ENCODE measurements at regions not wholly inside any gene's neighbourhood (a gene's known extent, or its start where the extent isn't known, plus 50 kb on each side); places are given as distances from the start of the nearest gene placed in this dataset.

DNA sequence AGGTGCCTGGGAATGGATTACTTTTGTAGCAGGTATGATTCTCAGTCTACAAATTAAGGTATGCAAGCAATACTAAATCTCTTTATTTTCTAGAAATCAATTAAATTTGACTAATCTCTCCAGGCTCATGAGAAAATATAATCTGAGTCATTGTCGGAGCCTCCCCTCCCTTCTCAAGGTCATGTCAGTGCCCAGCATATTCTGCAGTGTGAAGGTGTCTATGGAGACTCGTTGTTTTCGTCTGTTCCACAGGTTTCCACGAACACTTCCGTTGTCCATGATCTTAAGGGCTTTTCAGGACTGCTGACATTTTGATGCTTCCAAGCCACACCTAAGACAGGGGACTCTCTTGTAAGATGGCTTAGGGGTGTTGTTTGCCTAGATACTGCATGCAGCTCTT lies 56.6 kb upstream of the SCOC start:
- Histone ChIP-seq H3K36me3 (ENCODE audit: control insufficient read depth, insufficient read depth, low read length) (no peaks in the 10 kb centered on the region), H3K9me3 (ENCODE audit: control insufficient read depth, insufficient read depth, low read length) (no peaks in the 10 kb centered on the region), H3K27me3 (ENCODE audit: control insufficient read depth, insufficient read depth, low read length) (peaks cover 17% of the 10 kb centered on the region), H3K27ac (ENCODE audit: low read length) (no peak overlapping the region), H3K4me3 (ENCODE audit: low read length) (no peak overlapping the region), H3K4me1 (ENCODE audit: control insufficient read depth, insufficient read depth, low read length) (peaks cover 2% of the 10 kb centered on the region; the same call in 1 of the 2 replicates)
- no CpG with 5 or more reads among the region's 5 CpGs for WGBS (ENCODE audit: insufficient coverage, insufficient read length)
- DNase-seq (ENCODE audit: low read depth, low spot score) = no peak

DNA sequence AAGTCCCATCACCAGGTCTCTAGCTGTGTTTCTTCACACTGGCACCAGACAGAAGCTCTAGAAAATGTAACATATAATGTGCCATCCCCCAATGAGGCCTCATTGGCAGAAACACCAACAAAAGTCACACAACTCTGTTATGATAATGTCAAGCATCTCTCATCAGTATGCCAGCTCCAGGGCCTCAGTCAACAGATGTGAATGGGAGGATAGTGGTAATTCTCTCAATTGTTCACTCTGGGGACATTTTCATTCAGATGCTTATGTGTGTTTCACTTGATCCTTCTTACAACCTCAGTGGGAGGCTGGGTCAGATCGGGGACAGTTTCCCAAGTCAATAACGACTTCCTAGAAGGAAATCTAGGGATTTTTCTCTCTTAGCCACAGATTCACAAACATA lies 57.5 kb upstream of the SCOC start:
- H3K27ac ChIP-seq (ENCODE audit: low read length) = no peak overlapping the region
- H3K9me3 ChIP-seq (ENCODE audit: control insufficient read depth, insufficient read depth, low read length) = no peaks in the 10 kb centered on the region
- peaks cover 17% of the 10 kb centered on the region for H3K27me3 ChIP-seq (ENCODE audit: control insufficient read depth, insufficient read depth, low read length)
- peaks cover 2% of the 10 kb centered on the region; the same call in 1 of the 2 replicates for H3K4me1 ChIP-seq (ENCODE audit: control insufficient read depth, insufficient read depth, low read length)
- no CpG with 5 or more reads among the region's 2 CpGs for WGBS (ENCODE audit: insufficient coverage, insufficient read length)
- H3K4me3 ChIP-seq (ENCODE audit: low read length) = no peak overlapping the region
- H3K36me3 ChIP-seq (ENCODE audit: control insufficient read depth, insufficient read depth, low read length) = no peaks in the 10 kb centered on the region
- DNase-seq (ENCODE audit: low read depth, low spot score) = peak; percentile 35

GRCh38 chr4:140315438-140315837 lies 58.0 kb upstream of the SCOC start:
- H3K4me3 ChIP-seq (ENCODE audit: low read length) = no peak overlapping the region
- H3K27ac ChIP-seq (ENCODE audit: low read length) = no peak overlapping the region
- peaks cover 2% of the 10 kb centered on the region; the same call in 1 of the 2 replicates for H3K4me1 ChIP-seq (ENCODE audit: control insufficient read depth, insufficient read depth, low read length)
- H3K36me3 ChIP-seq (ENCODE audit: control insufficient read depth, insufficient read depth, low read length) = no peaks in the 10 kb centered on the region
- H3K9me3 ChIP-seq (ENCODE audit: control insufficient read depth, insufficient read depth, low read length) = no peaks in the 10 kb centered on the region
- DNase-seq (ENCODE audit: low read depth, low spot score) = no peak
- H3K27me3 ChIP-seq (ENCODE audit: control insufficient read depth, insufficient read depth, low read length) = peaks cover 17% of the 10 kb centered on the region
- WGBS (ENCODE audit: insufficient coverage, insufficient read length) = no CpG with 5 or more reads among the region's 2 CpGs

DNA sequence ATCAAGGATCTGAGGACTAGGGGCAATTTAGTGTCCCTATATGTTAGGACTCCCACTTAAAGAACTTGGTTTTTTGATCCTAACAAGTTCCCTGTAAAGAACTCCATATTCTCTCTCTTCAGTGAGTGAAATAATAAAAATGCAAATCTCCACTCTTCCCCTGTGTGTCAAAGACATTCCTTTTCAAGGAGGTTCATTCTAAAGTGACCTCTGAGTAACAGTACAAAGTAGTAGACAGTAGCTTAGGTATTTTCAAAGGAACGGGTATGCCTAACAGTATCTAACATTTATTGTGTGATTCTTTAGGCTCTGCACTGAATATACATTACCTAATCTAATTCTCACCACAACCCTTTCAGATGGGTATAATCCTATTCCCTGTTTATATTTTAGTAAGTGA lies 58.4 kb upstream of the SCOC start:
- peaks cover 2% of the 10 kb centered on the region; the same call in 1 of the 2 replicates for H3K4me1 ChIP-seq (ENCODE audit: control insufficient read depth, insufficient read depth, low read length)
- peaks cover 17% of the 10 kb centered on the region for H3K27me3 ChIP-seq (ENCODE audit: control insufficient read depth, insufficient read depth, low read length)
- no CpG with 5 or more reads among the region's 1 CpG for WGBS (ENCODE audit: insufficient coverage, insufficient read length)
- H3K36me3 ChIP-seq (ENCODE audit: control insufficient read depth, insufficient read depth, low read length) = no peaks in the 10 kb centered on the region
- H3K27ac ChIP-seq (ENCODE audit: low read length) = no peak overlapping the region
- no peak for DNase-seq (ENCODE audit: low read depth, low spot score)
- H3K4me3 ChIP-seq (ENCODE audit: low read length) = no peak overlapping the region
- H3K9me3 ChIP-seq (ENCODE audit: control insufficient read depth, insufficient read depth, low read length) = no peaks in the 10 kb centered on the region

- Histone ChIP-seq H3K27me3 (ENCODE audit: control insufficient read depth, insufficient read depth, low read length) (peaks cover 17% of the 10 kb centered on the region), H3K9me3 (ENCODE audit: control insufficient read depth, insufficient read depth, low read length) (no peaks in the 10 kb centered on the region), H3K4me3 (ENCODE audit: low read length) (no peak overlapping the region), H3K36me3 (ENCODE audit: control insufficient read depth, insufficient read depth, low read length) (no peaks in the 10 kb centered on the region), H3K27ac (ENCODE audit: low read length) (no peak overlapping the region), H3K4me1 (ENCODE audit: control insufficient read depth, insufficient read depth, low read length) (peaks cover 2% of the 10 kb centered on the region; the same call in 1 of the 2 replicates)
- WGBS (ENCODE audit: insufficient coverage, insufficient read length) = no CpG with 5 or more reads among the region's 2 CpGs
- DNase-seq (ENCODE audit: low read depth, low spot score) = no peak
These were observed 61.3 kb upstream of the SCOC start for GRCh38 chr4:140312100-140312499.

GRCh38 chr4:140311257-140311835 lies 62.1 kb upstream of the SCOC start:
- Histone ChIP-seq H3K27me3 (ENCODE audit: control insufficient read depth, insufficient read depth, low read length) (peaks cover 14% of the 10 kb centered on the region), H3K36me3 (ENCODE audit: control insufficient read depth, insufficient read depth, low read length) (no peaks in the 10 kb centered on the region), H3K4me1 (ENCODE audit: control insufficient read depth, insufficient read depth, low read length) (peaks cover 2% of the 10 kb centered on the region; the same call in 1 of the 2 replicates), H3K9me3 (ENCODE audit: control insufficient read depth, insufficient read depth, low read length) (no peaks in the 10 kb centered on the region), H3K4me3 (ENCODE audit: low read length) (no peak overlapping the region), H3K27ac (ENCODE audit: low read length) (no peak overlapping the region)
- no peak for DNase-seq (ENCODE audit: low read depth, low spot score)

DNA sequence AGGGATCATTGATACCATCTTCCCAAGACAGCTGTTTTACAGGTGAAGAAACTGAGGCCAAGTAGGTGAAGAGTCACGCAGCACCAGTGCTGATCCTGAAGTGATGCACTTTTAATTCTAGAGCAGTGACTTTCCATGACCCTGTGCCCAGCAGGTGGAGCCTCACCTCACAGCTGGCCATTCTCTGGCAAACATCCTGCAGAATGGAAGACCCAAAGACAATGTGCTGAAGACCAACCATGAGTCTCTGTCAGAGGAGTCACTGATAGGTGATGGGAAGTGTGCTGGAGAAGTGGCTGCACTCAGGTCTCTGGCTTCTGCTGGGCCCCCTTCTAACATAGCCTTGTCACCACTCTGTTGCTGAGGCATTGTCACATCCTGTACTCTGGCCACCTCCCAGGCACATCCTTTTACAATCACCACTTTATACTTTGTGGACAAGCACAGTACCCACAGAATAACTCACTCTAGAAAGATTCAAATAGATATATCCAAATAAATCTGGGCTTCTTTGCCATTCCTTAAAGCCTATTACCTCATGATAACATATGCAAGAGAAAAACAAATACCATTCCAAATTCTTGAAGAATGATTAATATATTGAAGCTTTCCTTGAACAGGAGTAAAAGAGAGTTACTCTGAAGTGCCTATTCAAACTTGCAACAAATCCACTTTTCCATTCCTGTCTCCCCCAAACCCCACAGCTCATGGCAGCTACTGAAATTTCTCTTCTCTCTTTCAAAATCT lies 64.1 kb upstream of the SCOC start:
- no peak overlapping the region for H3K4me3 ChIP-seq (ENCODE audit: low read length)
- WGBS (ENCODE audit: insufficient coverage, insufficient read length) = no CpG with 5 or more reads among the region's 1 CpG
- H3K4me1 ChIP-seq (ENCODE audit: control insufficient read depth, insufficient read depth, low read length) = no peaks in the 10 kb centered on the region
- no peak overlapping the region for H3K27ac ChIP-seq (ENCODE audit: low read length)
- H3K36me3 ChIP-seq (ENCODE audit: control insufficient read depth, insufficient read depth, low read length) = no peaks in the 10 kb centered on the region
- DNase-seq (ENCODE audit: low read depth, low spot score) = no peak
- H3K9me3 ChIP-seq (ENCODE audit: control insufficient read depth, insufficient read depth, low read length) = no peaks in the 10 kb centered on the region
- peaks cover 6% of the 10 kb centered on the region for H3K27me3 ChIP-seq (ENCODE audit: control insufficient read depth, insufficient read depth, low read length)

DNA sequence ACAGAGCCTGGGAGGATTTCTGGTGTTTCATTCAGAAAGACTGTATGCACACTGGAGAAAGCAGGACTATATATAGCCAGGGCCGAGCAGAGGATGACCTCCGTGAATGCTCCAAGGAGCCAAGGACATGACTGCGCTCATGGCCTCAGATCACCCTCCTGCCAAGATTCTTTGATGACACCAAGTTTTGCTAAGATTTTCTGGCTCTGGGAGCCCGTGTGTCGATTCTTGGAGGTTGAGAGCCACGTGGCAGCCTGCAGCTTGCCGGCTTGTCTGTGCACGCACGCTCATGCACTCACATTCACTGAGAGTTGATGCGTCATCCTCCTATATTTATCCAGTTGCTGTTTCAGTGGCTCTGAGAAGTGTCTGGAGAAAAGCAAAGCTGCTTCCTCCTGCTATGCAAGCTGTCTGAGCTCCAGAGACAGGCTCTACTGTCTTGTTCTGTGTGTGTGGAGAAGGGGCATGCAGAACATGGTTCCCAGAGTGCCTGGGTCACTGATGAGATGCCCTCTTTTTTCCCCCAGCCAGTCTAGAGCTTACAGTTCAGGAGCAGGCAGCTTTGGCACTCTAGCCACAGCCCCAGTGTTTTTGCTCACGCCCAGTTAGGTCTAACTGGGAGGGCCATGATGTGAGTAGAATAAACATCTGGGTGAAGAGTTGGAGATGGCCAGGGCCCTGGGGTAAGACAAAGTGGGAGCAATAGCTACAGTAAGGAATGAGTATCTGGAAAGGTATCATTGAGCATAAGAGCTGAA lies 64.9 kb upstream of the SCOC start:
- Histone ChIP-seq H3K27me3 (ENCODE audit: control insufficient read depth, insufficient read depth, low read length) (peaks cover 2% of the 10 kb centered on the region), H3K36me3 (ENCODE audit: control insufficient read depth, insufficient read depth, low read length) (no peaks in the 10 kb centered on the region), H3K9me3 (ENCODE audit: control insufficient read depth, insufficient read depth, low read length) (no peaks in the 10 kb centered on the region), H3K4me3 (ENCODE audit: low read length) (no peak overlapping the region), H3K4me1 (ENCODE audit: control insufficient read depth, insufficient read depth, low read length) (no peaks in the 10 kb centered on the region), H3K27ac (ENCODE audit: low read length) (no peak overlapping the region)
- WGBS (ENCODE audit: insufficient coverage, insufficient read length) = no CpG with 5 or more reads among the region's 11 CpGs
- DNase-seq (ENCODE audit: low read depth, low spot score) = no peak

GRCh38 chr4:140305053-140305452 lies 68.4 kb upstream of the SCOC start:
- WGBS (ENCODE audit: insufficient coverage, insufficient read length) = no CpG with 5 or more reads among the region's 3 CpGs
- Histone ChIP-seq H3K27ac (ENCODE audit: low read length) (no peak overlapping the region), H3K36me3 (ENCODE audit: control insufficient read depth, insufficient read depth, low read length) (no peaks in the 10 kb centered on the region), H3K4me3 (ENCODE audit: low read length) (no peak overlapping the region), H3K4me1 (ENCODE audit: control insufficient read depth, insufficient read depth, low read length) (no peaks in the 10 kb centered on the region), H3K27me3 (ENCODE audit: control insufficient read depth, insufficient read depth, low read length) (peaks cover 2% of the 10 kb centered on the region; the same call in 1 of the 2 replicates), H3K9me3 (ENCODE audit: control insufficient read depth, insufficient read depth, low read length) (no peaks in the 10 kb centered on the region)
- no peak for DNase-seq (ENCODE audit: low read depth, low spot score)

- Histone ChIP-seq H3K27ac (ENCODE audit: low read length) (no peak overlapping the region), H3K9me3 (ENCODE audit: control insufficient read depth, insufficient read depth, low read length) (no peaks in the 10 kb centered on the region), H3K4me3 (ENCODE audit: low read length) (no peak overlapping the region), H3K36me3 (ENCODE audit: control insufficient read depth, insufficient read depth, low read length) (no peaks in the 10 kb centered on the region), H3K4me1 (ENCODE audit: control insufficient read depth, insufficient read depth, low read length) (no peaks in the 10 kb centered on the region), H3K27me3 (ENCODE audit: control insufficient read depth, insufficient read depth, low read length) (peaks cover 2% of the 10 kb centered on the region; the same call in 1 of the 2 replicates)
- no CpG with 5 or more reads among the region's 2 CpGs for WGBS (ENCODE audit: insufficient coverage, insufficient read length)
- no peak for DNase-seq (ENCODE audit: low read depth, low spot score)
These were observed 69.1 kb upstream of the SCOC start for GRCh38 chr4:140304346-140304745.

Measured in iPS DF 6.9 (cell line).